MM.1S (cell line): ENCODE measurements at regions not wholly inside any gene's neighbourhood (a gene's known extent, or its start where the extent isn't known, plus 50 kb on each side); places are given as distances from the start of the nearest gene placed in this dataset.

ENCODE experiments used
- DNase-seq: peaks from one replicate; pipeline ENCODE4 v3.0.0-alpha.2; 2015
- H2AFZ ChIP-seq: fragments of 300-600 bp; sonication (generic); 2 replicates; pipeline ENCODE4 v1.6.0; 2016; ENCODE audit warnings: antibody characterized with exemption, low read length
- H3F3A ChIP-seq: fragments of 300-600 bp; sonication (generic); 2 replicates; pipeline ENCODE4 v1.6.1; 2016; ENCODE audit warnings: mild to moderate bottlenecking, antibody characterized with exemption, low read length, moderate library complexity, mixed read lengths; ENCODE audit not compliant: insufficient read depth
- H3K27ac ChIP-seq: fragments of 300-600 bp; sonication (generic); 2 replicates; pipeline ENCODE4 v1.5.1; 2016; ENCODE audit warnings: mild to moderate bottlenecking, low read length
- H3K27me3 ChIP-seq: fragments of 300-600 bp; sonication (generic); replicated peaks from 2 replicates; pipeline ENCODE4 v1.6.0; 2016; ENCODE audit warnings: low read length; ENCODE audit not compliant: insufficient read depth
- H3K36me3 ChIP-seq: fragments of 300-600 bp; sonication (generic); replicated peaks from 2 replicates; pipeline ENCODE4 v1.6.1; 2016; ENCODE audit warnings: mild to moderate bottlenecking, low read length, mixed read lengths; ENCODE audit not compliant: insufficient read depth
- H3K4me1 ChIP-seq: fragments of 300-600 bp; sonication (generic); 2 replicates; pipeline ENCODE4 v1.6.1; 2016; ENCODE audit warnings: low read length, mixed read lengths
- H3K4me2 ChIP-seq: fragments of 300-600 bp; sonication (generic); 2 replicates; pipeline ENCODE4 v1.6.0; 2016; ENCODE audit warnings: low read depth, low read length
- H3K4me3 ChIP-seq: fragments of 300-600 bp; sonication (generic); 2 replicates; pipeline ENCODE4 v1.5.1; 2016; ENCODE audit warnings: low read length, mixed read lengths
- H3K79me2 ChIP-seq: fragments of 300-600 bp; sonication (generic); 2 replicates; pipeline ENCODE4 v1.6.1; 2016; ENCODE audit warnings: mixed run types, low read length, mixed read lengths
- H3K9ac ChIP-seq: fragments of 300-600 bp; sonication (generic); 2 replicates; pipeline ENCODE4 v1.6.1; 2016; ENCODE audit warnings: low read length, mixed read lengths
- H3K9me2 ChIP-seq: fragments of 300-600 bp; sonication (generic); replicated peaks from 2 replicates; pipeline ENCODE4 v1.6.1; 2016; ENCODE audit warnings: mild to moderate bottlenecking, low read length, mixed read lengths; ENCODE audit not compliant: insufficient read depth
- H3K9me3 ChIP-seq: fragments of 300-600 bp; sonication (generic); replicated peaks from 2 replicates; pipeline ENCODE4 v1.6.1; 2016; ENCODE audit warnings: mild to moderate bottlenecking, low read length, mixed read lengths; ENCODE audit not compliant: insufficient read depth
- H4K20me1 ChIP-seq: fragments of 300-600 bp; sonication (generic); 2 replicates; pipeline ENCODE4 v1.6.1; 2016; ENCODE audit warnings: mild to moderate bottlenecking, low read length, moderate library complexity, mixed read lengths; ENCODE audit not compliant: insufficient read depth
- EZH2 ChIP-seq: fragments of 300-600 bp; sonication (generic); optimal IDR thresholded peaks from 2 replicates; pipeline ENCODE3; 2017; ENCODE audit warnings: low read depth, mild to moderate bottlenecking, antibody characterized with exemption, low read length, mixed read lengths
- EZH2phosphoT487 ChIP-seq: fragments of 300-600 bp; sonication (generic); IDR thresholded peaks from 2 replicates; pipeline ENCODE4 v1.6.1; 2018; ENCODE audit warnings: antibody characterized with exemption, low read length
- TF ChIP-seq, protein P1 (sequence below): fragments of 300-600 bp; sonication (generic); IDR thresholded peaks from 2 replicates; pipeline ENCODE4 v1.5.1; 2016; ENCODE audit warnings: antibody characterized with exemption, low read length, mixed read lengths

DNA sequence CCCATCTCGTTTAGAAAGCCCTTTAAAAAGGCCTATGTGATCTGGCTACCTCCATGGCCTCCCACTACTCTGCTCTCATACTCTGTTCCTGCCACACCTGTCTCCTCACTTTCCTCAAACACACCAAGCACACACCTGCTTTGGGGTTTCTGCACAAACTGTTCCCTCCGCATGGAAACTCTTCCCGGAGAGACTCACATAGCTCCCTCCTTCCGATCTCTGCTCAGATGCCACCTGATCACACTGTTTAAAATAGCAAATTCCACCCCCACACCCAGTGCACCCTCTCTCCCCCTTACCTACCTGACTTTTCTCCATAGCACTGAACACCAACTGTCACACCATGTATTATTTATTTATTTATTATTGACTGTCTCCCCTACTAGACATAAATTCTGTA is 84.0 kb upstream of the NR4A3 start:
- Histone ChIP-seq H2AFZ (no peak overlapping the region), H3K27ac (no peak overlapping the region), H3K27me3 (no peaks in the 10 kb centered on the region), H3K4me2 (no peak overlapping the region), H3K4me3 (no peak overlapping the region), H3K9me2 (no peaks in the 10 kb centered on the region), H4K20me1 (no peaks in the 10 kb centered on the region), H3K4me1 (no peaks in the 10 kb centered on the region), H3F3A (no peaks in the 10 kb centered on the region), H3K79me2 (no peaks in the 10 kb centered on the region), H3K9ac (no peak overlapping the region), H3K36me3 (no peaks in the 10 kb centered on the region), H3K9me3 (no peaks in the 10 kb centered on the region)
- no peak for DNase-seq
- no peak for TF ChIP-seq EZH2
- TF ChIP-seq, protein P1, sequence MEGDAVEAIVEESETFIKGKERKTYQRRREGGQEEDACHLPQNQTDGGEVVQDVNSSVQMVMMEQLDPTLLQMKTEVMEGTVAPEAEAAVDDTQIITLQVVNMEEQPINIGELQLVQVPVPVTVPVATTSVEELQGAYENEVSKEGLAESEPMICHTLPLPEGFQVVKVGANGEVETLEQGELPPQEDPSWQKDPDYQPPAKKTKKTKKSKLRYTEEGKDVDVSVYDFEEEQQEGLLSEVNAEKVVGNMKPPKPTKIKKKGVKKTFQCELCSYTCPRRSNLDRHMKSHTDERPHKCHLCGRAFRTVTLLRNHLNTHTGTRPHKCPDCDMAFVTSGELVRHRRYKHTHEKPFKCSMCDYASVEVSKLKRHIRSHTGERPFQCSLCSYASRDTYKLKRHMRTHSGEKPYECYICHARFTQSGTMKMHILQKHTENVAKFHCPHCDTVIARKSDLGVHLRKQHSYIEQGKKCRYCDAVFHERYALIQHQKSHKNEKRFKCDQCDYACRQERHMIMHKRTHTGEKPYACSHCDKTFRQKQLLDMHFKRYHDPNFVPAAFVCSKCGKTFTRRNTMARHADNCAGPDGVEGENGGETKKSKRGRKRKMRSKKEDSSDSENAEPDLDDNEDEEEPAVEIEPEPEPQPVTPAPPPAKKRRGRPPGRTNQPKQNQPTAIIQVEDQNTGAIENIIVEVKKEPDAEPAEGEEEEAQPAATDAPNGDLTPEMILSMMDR = no peak
- TF ChIP-seq EZH2phosphoT487 = no peak

GRCh38 chr9:99743006-99743405 is 78.7 kb upstream of the NR4A3 start:
- Histone ChIP-seq H2AFZ (no peak overlapping the region), H3K27ac (no peak overlapping the region), H4K20me1 (no peaks in the 10 kb centered on the region), H3K9ac (no peak overlapping the region), H3K9me2 (no peaks in the 10 kb centered on the region), H3K4me3 (no peak overlapping the region), H3K79me2 (no peaks in the 10 kb centered on the region), H3K4me2 (no peak overlapping the region), H3K9me3 (no peaks in the 10 kb centered on the region), H3K27me3 (no peaks in the 10 kb centered on the region), H3K4me1 (0 out of 2 replicates have a peak, but pooled peaks cover 7% of the 10 kb centered on the region), H3F3A (no peaks in the 10 kb centered on the region), H3K36me3 (no peaks in the 10 kb centered on the region)
- no peak for DNase-seq
- TF ChIP-seq, protein P1 = no peak
- TF ChIP-seq EZH2phosphoT487 (no peak), EZH2 (no peak)

DNA sequence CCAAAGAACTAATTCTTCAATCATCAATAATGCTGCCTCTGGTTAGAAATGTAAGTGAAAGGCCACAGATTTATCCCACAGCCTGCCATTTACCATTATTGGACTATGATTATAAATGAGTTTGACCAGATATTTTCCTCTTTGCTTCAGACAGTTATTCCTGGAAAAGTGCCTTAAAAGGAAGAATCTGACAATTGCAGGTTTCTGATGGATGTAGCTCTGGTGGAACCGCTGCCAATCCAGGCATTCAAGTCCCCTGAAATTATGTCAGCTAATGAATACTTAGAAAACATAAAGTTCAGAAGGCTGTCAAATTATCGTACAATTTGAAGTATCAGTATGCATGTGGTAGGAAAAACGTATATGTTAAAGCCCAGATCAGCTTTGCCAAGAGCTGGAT is 78.2 kb upstream of the NR4A3 start:
- H3K4me2 ChIP-seq = no peak overlapping the region
- no peaks in the 10 kb centered on the region for H3K36me3 ChIP-seq
- no peaks in the 10 kb centered on the region for H3K9me3 ChIP-seq
- H2AFZ ChIP-seq = no peak overlapping the region
- TF ChIP-seq, protein P1 = no peak
- no peak for TF ChIP-seq EZH2
- H3K79me2 ChIP-seq = no peaks in the 10 kb centered on the region
- H3F3A ChIP-seq = no peaks in the 10 kb centered on the region
- H3K9ac ChIP-seq = no peak overlapping the region
- H3K27me3 ChIP-seq = no peaks in the 10 kb centered on the region
- H3K4me3 ChIP-seq = no peak overlapping the region
- no peak for DNase-seq
- no peak overlapping the region for H3K27ac ChIP-seq
- H3K4me1 ChIP-seq = 0 out of 2 replicates have a peak, but pooled peaks cover 7% of the 10 kb centered on the region
- H4K20me1 ChIP-seq = no peaks in the 10 kb centered on the region
- H3K9me2 ChIP-seq = no peaks in the 10 kb centered on the region

DNA sequence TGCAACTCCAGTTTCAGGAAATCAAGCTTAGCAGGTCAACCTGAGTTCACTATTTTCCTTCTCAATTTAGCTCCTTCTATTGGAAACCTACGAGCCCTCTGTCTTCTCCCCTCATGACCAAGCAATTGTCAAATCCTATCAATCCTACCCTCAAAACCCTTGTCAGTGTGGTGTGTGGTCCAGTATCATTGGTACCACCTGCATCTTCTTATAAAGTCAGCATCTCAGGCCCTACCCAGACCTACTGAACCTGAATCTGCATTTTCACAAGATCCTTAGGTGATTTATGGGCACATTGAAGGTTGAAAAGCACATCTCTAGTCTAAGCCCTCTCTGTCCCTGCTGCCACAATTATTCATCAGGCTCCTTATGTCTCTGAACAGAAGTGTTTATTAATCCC is 77.6 kb upstream of the NR4A3 start:
- peaks cover 8% of the 10 kb centered on the region; the same call in 1 of the 2 replicates for H3K4me1 ChIP-seq
- H3K27ac ChIP-seq = no peak overlapping the region
- no peak for DNase-seq
- no peak overlapping the region for H2AFZ ChIP-seq
- no peaks in the 10 kb centered on the region for H3K9me3 ChIP-seq
- no peaks in the 10 kb centered on the region for H3K36me3 ChIP-seq
- no peak overlapping the region for H3K4me2 ChIP-seq
- H3K9me2 ChIP-seq = no peaks in the 10 kb centered on the region
- no peaks in the 10 kb centered on the region for H4K20me1 ChIP-seq
- no peaks in the 10 kb centered on the region for H3K79me2 ChIP-seq
- no peak for TF ChIP-seq EZH2
- TF ChIP-seq EZH2phosphoT487 = no peak
- TF ChIP-seq, protein P1 = no peak
- no peak overlapping the region for H3K9ac ChIP-seq
- H3K4me3 ChIP-seq = no peak overlapping the region
- H3K27me3 ChIP-seq = no peaks in the 10 kb centered on the region
- no peaks in the 10 kb centered on the region for H3F3A ChIP-seq
